DND-41 (cell line): ENCODE measurements at regions not wholly inside any gene's neighbourhood (a gene's known extent, or its start where the extent isn't known, plus 50 kb on each side); places are given as distances from the start of the nearest gene placed in this dataset.

Source experiments
- ATAC-seq: fragments of 200-7000 bp; cut with Tn5 transposase; 3 replicates; pipeline ENCODE4 v1.9.1; 2021; ENCODE audit warnings: low read depth; ENCODE audit not compliant: insufficient read depth
- DNase-seq: peaks from one replicate; pipeline ENCODE4 v3.0.0-alpha.2; 2020
- H2AFZ ChIP-seq: 2 replicates; pipeline ENCODE4 v1.6.0; 2012; ENCODE audit warnings: low read depth, low read length
- H3K27ac ChIP-seq: 2 replicates; pipeline ENCODE4 v1.5.1; 2012; ENCODE audit warnings: low read length, inconsistent platforms
- H3K27me3 ChIP-seq: fragments of 200-600 bp; sonication (generic); 2 replicates; pipeline ENCODE4 v1.6.0; 2012; ENCODE audit warnings: low read length, mild to moderate bottlenecking, inconsistent platforms; ENCODE audit not compliant: insufficient read depth, poor library complexity
- H3K36me3 ChIP-seq: 2 replicates; pipeline ENCODE4 v1.5.1; 2012; ENCODE audit warnings: low read length, inconsistent platforms; ENCODE audit not compliant: insufficient read depth
- H3K4me1 ChIP-seq: 2 replicates; pipeline ENCODE4 v1.5.1; 2012; ENCODE audit warnings: mild to moderate bottlenecking, low read length; ENCODE audit not compliant: insufficient read depth
- H3K4me2 ChIP-seq: 2 replicates; pipeline ENCODE4 v1.6.0; 2012; ENCODE audit warnings: mild to moderate bottlenecking, moderate library complexity, low read length, inconsistent platforms; ENCODE audit not compliant: insufficient read depth
- H3K4me3 ChIP-seq, 2 experiments: fragments of 200-600 bp in 1 of 2; shearing (Covaris generic) in 1 of 2; 2 replicates each; pipeline ENCODE4 v1.5.1; 2012 to 2016; ENCODE audit warnings: inconsistent platforms in 2 of 2, low read length in 2 of 2, mild to moderate bottlenecking in 2 of 2, low read depth in 1 of 2, moderate library complexity in 1 of 2
- H3K79me2 ChIP-seq: 2 replicates; pipeline ENCODE4 v1.6.0; 2012; ENCODE audit warnings: low read length, inconsistent platforms; ENCODE audit not compliant: insufficient read depth
- H3K9ac ChIP-seq: 2 replicates; pipeline ENCODE4 v1.6.0; 2012; ENCODE audit warnings: low read depth, mild to moderate bottlenecking, inconsistent platforms, low read length, moderate library complexity
- H3K9me3 ChIP-seq: 2 replicates; pipeline ENCODE4 v1.5.1; 2012; ENCODE audit warnings: low read length, moderate library complexity, mild to moderate bottlenecking, inconsistent platforms; ENCODE audit not compliant: insufficient read depth, severe bottlenecking
- H4K20me1 ChIP-seq: 2 replicates; pipeline ENCODE4 v1.6.0; 2012; ENCODE audit warnings: low read length; ENCODE audit not compliant: insufficient read depth
- CTCF ChIP-seq: IDR thresholded peaks from 2 replicates; pipeline ENCODE4 v1.5.1; 2012; ENCODE audit warnings: borderline replicate concordance, low read length, moderate library complexity, mild to moderate bottlenecking; ENCODE audit not compliant: poor library complexity, severe bottlenecking; ENCODE audit errors: extremely low read depth
- EZH2 ChIP-seq: IDR thresholded peaks from 3 replicates; pipeline ENCODE4 v1.6.1; 2012; ENCODE audit warnings: borderline replicate concordance, low read depth, mild to moderate bottlenecking, moderate library complexity, low read length, inconsistent platforms; ENCODE audit not compliant: severe bottlenecking

GRCh38 chr18:44089732-44090131, 591.0 kb upstream of the SETBP1 start:
- Histone ChIP-seq H3K4me1 (no peaks in the 10 kb centered on the region), H3K9ac (no peak overlapping the region), H3K4me2 (no peak overlapping the region), H3K36me3 (no peaks in the 10 kb centered on the region), H3K4me3 (no peak overlapping the region), H4K20me1 (no peaks in the 10 kb centered on the region), H3K27ac (no peak overlapping the region), H3K79me2 (no peaks in the 10 kb centered on the region), H3K27me3 (no peaks in the 10 kb centered on the region), H2AFZ (no peak overlapping the region), H3K9me3 (no peaks in the 10 kb centered on the region)
- ATAC-seq (no peak), DNase-seq (no peak)
- no peak for TF ChIP-seq CTCF
- TF ChIP-seq EZH2 = no peak

GRCh38 chr18:44090453-44090852, 590.2 kb upstream of the SETBP1 start:
- Histone ChIP-seq H3K27me3 (no peaks in the 10 kb centered on the region), H2AFZ (no peak overlapping the region), H3K4me3 (no peak overlapping the region), H4K20me1 (no peaks in the 10 kb centered on the region), H3K9me3 (no peaks in the 10 kb centered on the region), H3K36me3 (no peaks in the 10 kb centered on the region), H3K4me2 (no peak overlapping the region), H3K27ac (no peak overlapping the region), H3K79me2 (no peaks in the 10 kb centered on the region), H3K4me1 (no peaks in the 10 kb centered on the region), H3K9ac (no peak overlapping the region)
- DNase-seq (no peak), ATAC-seq (no peak)
- TF ChIP-seq CTCF (no peak), EZH2 (no peak)

- H3K36me3 ChIP-seq = no peaks in the 10 kb centered on the region
- H3K27ac ChIP-seq = no peak overlapping the region
- H2AFZ ChIP-seq = no peak overlapping the region
- H4K20me1 ChIP-seq = no peaks in the 10 kb centered on the region
- H3K27me3 ChIP-seq = no peaks in the 10 kb centered on the region
- no peak overlapping the region for H3K4me3 ChIP-seq
- H3K79me2 ChIP-seq = no peaks in the 10 kb centered on the region
- H3K4me2 ChIP-seq = no peak overlapping the region
- no peaks in the 10 kb centered on the region for H3K4me1 ChIP-seq
- ATAC-seq (no peak), DNase-seq (no peak)
- H3K9me3 ChIP-seq = no peaks in the 10 kb centered on the region
- no peak overlapping the region for H3K9ac ChIP-seq
- TF ChIP-seq EZH2 = no peak
- TF ChIP-seq CTCF = no peak
Measured at GRCh38 chr18:44093253-44093652, 587.4 kb upstream of the SETBP1 start.

- no peak for DNase-seq
- Histone ChIP-seq H3K4me1 (no peaks in the 10 kb centered on the region), H3K36me3 (no peaks in the 10 kb centered on the region), H4K20me1 (no peaks in the 10 kb centered on the region), H3K27ac (no peak overlapping the region), H3K27me3 (no peaks in the 10 kb centered on the region), H3K4me2 (no peak overlapping the region), H3K9ac (no peak overlapping the region), H3K9me3 (peaks cover 2% of the 10 kb centered on the region), H3K79me2 (no peaks in the 10 kb centered on the region), H2AFZ (no peak overlapping the region), H3K4me3 (no peak overlapping the region)
- TF ChIP-seq CTCF (no peak), EZH2 (no peak)
- no peak for ATAC-seq
Measured at GRCh38 chr18:44096016-44096415, 584.7 kb upstream of the SETBP1 start.
